CD4-positive, alpha-beta T cell treated with Interleukin-4 for 4 hours (primary cell): ENCODE measurements at regions not wholly inside any gene's neighbourhood (a gene's known extent, or its start where the extent isn't known, plus 50 kb on each side); places are given as distances from the start of the nearest gene placed in this dataset.

Source experiments
- DNase-seq: peaks from one replicate; pipeline ENCODE4 v3.0.0-alpha.2; 2020

- DNase-seq = no peak
These were observed 546.9 kb upstream of the GHITM start for GRCh38 chr10:83592337-83592935.

- no peak for DNase-seq
These were observed 535.6 kb upstream of the GHITM start for GRCh38 chr10:83603708-83604107.

- no peak for DNase-seq
These were observed 533.3 kb upstream of the GHITM start for GRCh38 chr10:83605783-83606630.

GRCh38 chr10:83607959-83608745 is 531.2 kb upstream of the GHITM start:
- no peak for DNase-seq

- no peak for DNase-seq
These were observed 527.3 kb upstream of the GHITM start for GRCh38 chr10:83612050-83612449.

GRCh38 chr10:83612746-83613145 is 526.6 kb upstream of the GHITM start:
- no peak for DNase-seq

GRCh38 chr10:83617172-83617571 is 522.1 kb upstream of the GHITM start:
- no peak for DNase-seq

- DNase-seq = no peak
These were observed 521.4 kb upstream of the GHITM start for GRCh38 chr10:83617692-83618545.

- DNase-seq = no peak
These were observed 513.4 kb upstream of the GHITM start for GRCh38 chr10:83625831-83626360.

- no peak for DNase-seq
These were observed 506.6 kb upstream of the GHITM start for GRCh38 chr10:83632701-83633100.

- DNase-seq = no peak
These were observed 505.8 kb upstream of the GHITM start for GRCh38 chr10:83633547-83633946.

- no peak for DNase-seq
These were observed 502.5 kb upstream of the GHITM start for GRCh38 chr10:83636826-83637225.

- DNase-seq = no peak
These were observed 491.8 kb upstream of the GHITM start for GRCh38 chr10:83647526-83647925.

GRCh38 chr10:83648201-83648600 is 491.1 kb upstream of the GHITM start:
- no peak for DNase-seq

- no peak for DNase-seq
These were observed 489.8 kb upstream of the GHITM start for GRCh38 chr10:83649471-83649870.

GRCh38 chr10:83654689-83655088 is 484.6 kb upstream of the GHITM start:
- DNase-seq = no peak

- no peak for DNase-seq
These were observed 482.4 kb upstream of the GHITM start for GRCh38 chr10:83656924-83657323.

GRCh38 chr10:83657487-83657886 is 481.8 kb upstream of the GHITM start:
- DNase-seq = no peak

- no peak for DNase-seq
These were observed 475.4 kb upstream of the GHITM start for GRCh38 chr10:83663918-83664317.

GRCh38 chr10:83666762-83667161 is 472.5 kb upstream of the GHITM start:
- no peak for DNase-seq

- no peak for DNase-seq
These were observed 471.7 kb upstream of the GHITM start for GRCh38 chr10:83667594-83667993.

GRCh38 chr10:83673316-83673715 is 466.0 kb upstream of the GHITM start:
- DNase-seq = no peak

- no peak for DNase-seq
These were observed 461.5 kb upstream of the GHITM start for GRCh38 chr10:83677795-83678194.
